ENCODE measurements at regions not wholly inside any gene's neighbourhood (a gene's known extent, or its start where the extent isn't known, plus 50 kb on each side); places are given as distances from the start of the nearest gene placed in this dataset.

GRCh38 chr13:59301174-59301567, 862.6 kb downstream of the DIAPH3 start:
- no peaks in the 10 kb centered on the region for H3K36me3 ChIP-seq (ENCODE audit: insufficient read depth, low read length, poor library complexity, severe bottlenecking)
- no peak for DNase-seq (ENCODE audit: low spot score)
- POLR2A ChIA-PET (ENCODE audit: low non-redundant PET) = no interaction called here
- TF ChIP-seq EZH2 (IDR thresholded peaks at IDR 0.05; ENCODE audit: borderline replicate concordance, low read depth, low read length, poor library complexity, severe bottlenecking) (no peak), CTCF (conservative IDR thresholded peaks at IDR 0.05; ENCODE audit: low read depth, low read length) (no peak)
- no peaks in the 10 kb centered on the region for H3K27me3 ChIP-seq (replicated peaks; ENCODE audit: insufficient read depth, low read depth, low read length, poor library complexity)
- no peak overlapping the region for H3K27ac ChIP-seq (ENCODE audit: low read depth, low read length, poor library complexity, severe bottlenecking)
- no TSS peak for BruUV-seq (replicated peaks)
- no peaks in the 10 kb centered on the region for H3K9me3 ChIP-seq (ENCODE audit: low read depth, low read length, poor library complexity, severe bottlenecking)
- no peak overlapping the region for H3K4me3 ChIP-seq (ENCODE audit: low read depth, low read length, poor library complexity, severe bottlenecking)
- intact Hi-C loops (cut with micrococcal nuclease; ENCODE audit: unreplicated experiment) = no loop called here
- CTCF ChIA-PET = no interaction called here
- no peaks in the 10 kb centered on the region for H3K4me1 ChIP-seq (ENCODE audit: insufficient read depth, low read length, poor library complexity, severe bottlenecking)

- H3K4me1 ChIP-seq (ENCODE audit: insufficient read depth, low read length, poor library complexity, severe bottlenecking) = no peaks in the 10 kb centered on the region
- H3K27ac ChIP-seq (ENCODE audit: low read depth, low read length, poor library complexity, severe bottlenecking) = no peak overlapping the region
- no peak overlapping the region for H3K4me3 ChIP-seq (ENCODE audit: low read depth, low read length, poor library complexity, severe bottlenecking)
- no peaks in the 10 kb centered on the region for H3K36me3 ChIP-seq (ENCODE audit: insufficient read depth, low read length, poor library complexity, severe bottlenecking)
- DNase-seq (ENCODE audit: low spot score) = no peak
- ChIA-PET CTCF (no interaction called here), POLR2A (ENCODE audit: low non-redundant PET) (no interaction called here)
- H3K27me3 ChIP-seq (replicated peaks; ENCODE audit: insufficient read depth, low read depth, low read length, poor library complexity) = no peaks in the 10 kb centered on the region
- intact Hi-C loops (cut with micrococcal nuclease; ENCODE audit: unreplicated experiment) = no loop called here
- TF ChIP-seq EZH2 (IDR thresholded peaks at IDR 0.05; ENCODE audit: borderline replicate concordance, low read depth, low read length, poor library complexity, severe bottlenecking) (no peak), CTCF (conservative IDR thresholded peaks at IDR 0.05; ENCODE audit: low read depth, low read length) (no peak)
- no peaks in the 10 kb centered on the region for H3K9me3 ChIP-seq (ENCODE audit: low read depth, low read length, poor library complexity, severe bottlenecking)
- no TSS peak for BruUV-seq (replicated peaks)
Measured at GRCh38 chr13:59303433-59303832, 860.3 kb downstream of the DIAPH3 start.

GRCh38 chr13:59304596-59304995, 859.1 kb downstream of the DIAPH3 start:
- CTCF ChIA-PET = no interaction called here
- TF ChIP-seq CTCF (conservative IDR thresholded peaks at IDR 0.05; ENCODE audit: low read depth, low read length) = no peak
- TF ChIP-seq EZH2 (IDR thresholded peaks at IDR 0.05; ENCODE audit: borderline replicate concordance, low read depth, low read length, poor library complexity, severe bottlenecking) = no peak
- intact Hi-C loops (cut with micrococcal nuclease; ENCODE audit: unreplicated experiment) = no loop called here
- H3K4me1 ChIP-seq (ENCODE audit: insufficient read depth, low read length, poor library complexity, severe bottlenecking) = no peaks in the 10 kb centered on the region
- BruUV-seq (replicated peaks) = no TSS peak
- H3K9me3 ChIP-seq (ENCODE audit: low read depth, low read length, poor library complexity, severe bottlenecking) = no peaks in the 10 kb centered on the region
- H3K4me3 ChIP-seq (ENCODE audit: low read depth, low read length, poor library complexity, severe bottlenecking) = no peak overlapping the region
- H3K27ac ChIP-seq (ENCODE audit: low read depth, low read length, poor library complexity, severe bottlenecking) = no peak overlapping the region
- no peak for DNase-seq (ENCODE audit: low spot score)
- POLR2A ChIA-PET (ENCODE audit: low non-redundant PET) = no interaction called here
- no peaks in the 10 kb centered on the region for H3K27me3 ChIP-seq (replicated peaks; ENCODE audit: insufficient read depth, low read depth, low read length, poor library complexity)
- no peaks in the 10 kb centered on the region for H3K36me3 ChIP-seq (ENCODE audit: insufficient read depth, low read length, poor library complexity, severe bottlenecking)

Data from A673 (cell line).